ENCODE measurements at regions not wholly inside any gene's neighbourhood (a gene's known extent, or its start where the extent isn't known, plus 50 kb on each side); places are given as distances from the start of the nearest gene placed in this dataset.

GRCh38 chr1:8202182-8202905, 115.6 kb upstream of the SLC45A1 start (continued):
- no peak for TF ChIP-seq ELK1 (IDR thresholded peaks at IDR 0.05; ENCODE audit: borderline replicate concordance, low read depth, low read length)
- TF ChIP-seq NFE2L2 (IDR thresholded peaks at IDR 0.05; ENCODE audit: low read depth, low read length), result peak; percentile 3; the same call in 1 of the 2 replicates

- peak overlapping the region; percentile 100 for H3K4ac ChIP-seq (ENCODE audit: low read depth, low read length)
- H3K18ac ChIP-seq (ENCODE audit: low read depth, low read length), result peak overlapping the region; percentile 95
- H3K23ac ChIP-seq (ENCODE audit: low read depth, low read length), result peak overlapping the region; percentile 98
- peak overlapping the region; percentile 94 for H4K5ac ChIP-seq (ENCODE audit: low read depth, low read length)
- H3K14ac ChIP-seq (replicated peaks; ENCODE audit: low read depth, low read length), result peak overlapping the region; percentile 99
- no peak for ATAC-seq (ENCODE audit: low read depth)
- peak overlapping the region; percentile 97 for H2BK5ac ChIP-seq (ENCODE audit: low read depth, low read length, poor library complexity, severe bottlenecking)
- no peaks in the 10 kb centered on the region for H3K27me3 ChIP-seq (ENCODE audit: control insufficient read depth, insufficient read depth, low read length)
- peak overlapping the region; percentile 57 for H3K4me2 ChIP-seq (ENCODE audit: low read depth, low read length)
- H4K8ac ChIP-seq (ENCODE audit: low read depth in 2 of 2, low read length in 2 of 2), result peak overlapping the region; percentile 92 to 96
- H4K91ac ChIP-seq (ENCODE audit: insufficient read depth, low read depth, low read length), result peak overlapping the region; percentile 98
- peak overlapping the region; percentile 93 for H3K56ac ChIP-seq (ENCODE audit: extremely low read depth, insufficient read depth, low read length)
- peak overlapping the region; percentile 97 for H3K27ac ChIP-seq (ENCODE audit: insufficient read depth, low read length)
- peak overlapping the region; percentile 98 for H2BK20ac ChIP-seq (ENCODE audit: low read depth, low read length)
- peak overlapping the region; percentile 78 for H2AFZ ChIP-seq (replicated peaks; ENCODE audit: low read length, poor library complexity)
- CTCF ChIA-PET, result no interaction called here
- 57% methylated on average over 3 of the region's 10 CpGs; no CpG with 5 or more reads in 1 of the 2 experiments for WGBS, 2 experiments (ENCODE audit: extremely low coverage in 2 of 2, insufficient read length in 1 of 2)
- no peak overlapping the region for H3K4me3 ChIP-seq (ENCODE audit: insufficient read depth, low read depth, low read length)
- intact Hi-C loops (cut with micrococcal nuclease), result loop anchor here (5.0 kb wide), 2 partner anchors 104 to 174 kb away; partner anchors contain the start of gene ERRFI1
- H3K9ac ChIP-seq (ENCODE audit: low read depth, low read length), result peak overlapping the region; percentile 86
- peak; percentile 23 for DNase-seq
- peak overlapping the region; percentile 84 for H2AK9ac ChIP-seq (replicated peaks; ENCODE audit: low read depth, low read length, poor library complexity)
- H3K9me1 ChIP-seq (ENCODE audit: insufficient read depth, low read length), result peaks cover 31% of the 10 kb centered on the region
- peak overlapping the region; percentile 99 for H2BK120ac ChIP-seq (ENCODE audit: low read depth, low read length)
- no peaks in the 10 kb centered on the region for H3K36me3 ChIP-seq (ENCODE audit: control insufficient read depth, insufficient read depth, low read length)
- dilution Hi-C loops (cut with HindIII; ENCODE audit: low sequenced_read_pairs, unreplicated experiment), result no loop called here
- H2AK5ac ChIP-seq (ENCODE audit: low read depth, low read length), result peak overlapping the region; percentile 98
- peaks cover 0 to 10% of the 10 kb centered on the region in 2 experiments; a peak in 2 of 4 replicates for H3K79me1 ChIP-seq (ENCODE audit: low read depth in 1 of 2, low read length in 2 of 2)
- BruUV-seq (replicated peaks), result no TSS peak
- POLR2A ChIA-PET (ENCODE audit: unreplicated experiment), result interaction anchor here (0.6 kb wide), 1 partner anchor 184 kb away, joined by 5 read pairs; no protein-coding TSS in a partner anchor
- H3K4me1 ChIP-seq (ENCODE audit: control insufficient read depth, insufficient read depth, low read length), result peaks cover 41% of the 10 kb centered on the region
- H2BK15ac ChIP-seq (ENCODE audit: low read depth, low read length), result peak overlapping the region; percentile 93; the same call in 2 of the 3 replicates
- in situ Hi-C loops (cut with MboI; ENCODE audit: low sequenced_read_pairs), result no loop called here
- H4K20me1 ChIP-seq (ENCODE audit: insufficient read depth, low read length), result no peaks in the 10 kb centered on the region
- H3K9me3 ChIP-seq (ENCODE audit: control insufficient read depth, insufficient read depth, low read length), result no peaks in the 10 kb centered on the region
- TF ChIP-seq RCOR1 (IDR thresholded peaks at IDR 0.05; ENCODE audit: insufficient replicate concordance, low read length) (no peak), POLR2A (IDR thresholded peaks at IDR 0.05; ENCODE audit: low read depth, low read length) (no peak; the same call in 1 of the 2 replicates), RAD21 (IDR thresholded peaks at IDR 0.05; ENCODE audit: low read length) (no peak), BHLHE40 (IDR thresholded peaks at IDR 0.05; ENCODE audit: low read depth, low read length) (no peak), ELK1 (IDR thresholded peaks at IDR 0.05; ENCODE audit: borderline replicate concordance, low read depth, low read length) (no peak), MXI1 (IDR thresholded peaks at IDR 0.05; ENCODE audit: borderline replicate concordance, low read depth, low read length) (no peak)
- TF ChIP-seq, protein P1, sequence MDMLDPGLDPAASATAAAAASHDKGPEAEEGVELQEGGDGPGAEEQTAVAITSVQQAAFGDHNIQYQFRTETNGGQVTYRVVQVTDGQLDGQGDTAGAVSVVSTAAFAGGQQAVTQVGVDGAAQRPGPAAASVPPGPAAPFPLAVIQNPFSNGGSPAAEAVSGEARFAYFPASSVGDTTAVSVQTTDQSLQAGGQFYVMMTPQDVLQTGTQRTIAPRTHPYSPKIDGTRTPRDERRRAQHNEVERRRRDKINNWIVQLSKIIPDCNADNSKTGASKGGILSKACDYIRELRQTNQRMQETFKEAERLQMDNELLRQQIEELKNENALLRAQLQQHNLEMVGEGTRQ (IDR thresholded peaks at IDR 0.05; ENCODE audit: low read depth, low read length), result no peak
- TF ChIP-seq, protein P2, sequence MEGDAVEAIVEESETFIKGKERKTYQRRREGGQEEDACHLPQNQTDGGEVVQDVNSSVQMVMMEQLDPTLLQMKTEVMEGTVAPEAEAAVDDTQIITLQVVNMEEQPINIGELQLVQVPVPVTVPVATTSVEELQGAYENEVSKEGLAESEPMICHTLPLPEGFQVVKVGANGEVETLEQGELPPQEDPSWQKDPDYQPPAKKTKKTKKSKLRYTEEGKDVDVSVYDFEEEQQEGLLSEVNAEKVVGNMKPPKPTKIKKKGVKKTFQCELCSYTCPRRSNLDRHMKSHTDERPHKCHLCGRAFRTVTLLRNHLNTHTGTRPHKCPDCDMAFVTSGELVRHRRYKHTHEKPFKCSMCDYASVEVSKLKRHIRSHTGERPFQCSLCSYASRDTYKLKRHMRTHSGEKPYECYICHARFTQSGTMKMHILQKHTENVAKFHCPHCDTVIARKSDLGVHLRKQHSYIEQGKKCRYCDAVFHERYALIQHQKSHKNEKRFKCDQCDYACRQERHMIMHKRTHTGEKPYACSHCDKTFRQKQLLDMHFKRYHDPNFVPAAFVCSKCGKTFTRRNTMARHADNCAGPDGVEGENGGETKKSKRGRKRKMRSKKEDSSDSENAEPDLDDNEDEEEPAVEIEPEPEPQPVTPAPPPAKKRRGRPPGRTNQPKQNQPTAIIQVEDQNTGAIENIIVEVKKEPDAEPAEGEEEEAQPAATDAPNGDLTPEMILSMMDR (conservative IDR thresholded peaks at IDR 0.05; ENCODE audit: low read depth, low read length), result no peak
Measured at GRCh38 chr1:8201331-8201861, 116.5 kb upstream of the SLC45A1 start.
